HepG2 (cell line): ENCODE measurements at regions not wholly inside any gene's neighbourhood (a gene's known extent, or its start where the extent isn't known, plus 50 kb on each side); places are given as distances from the start of the nearest gene placed in this dataset.

Experiments used
- ATAC-seq: fragments of 200-7000 bp; cut with Tn5 transposase; 3 replicates; pipeline ENCODE4 v1.9.1; 2020; ENCODE audit warnings: mild to moderate bottlenecking, moderate library complexity
- BruUV-seq: library from RNA; stranded (reverse); fragments of 400-500 nt; replicated peaks from 2 replicates; lab custom pipeline; 2021; lab: Mats Ljungman, UMichigan
- CTCF ChIA-PET: fragments of 300-600 bp; formaldehyde crosslinking; extraction: SDS; loops from one replicate; lab custom pipeline; 2021; ENCODE audit warnings: low total read pairs, inconsistent platforms, low intra/inter-chr PET ratio; lab: Yijun Ruan, JAX
- POLR2A ChIA-PET: fragments of 350-600 bp; sonication (Branson Sonifier 250); formaldehyde crosslinking; loops from one replicate; lab custom pipeline; 2020; ENCODE audit warnings: antibody characterized with exemption, inconsistent platforms; lab: Yijun Ruan, JAX
- DNase-seq: peaks from one replicate; pipeline ENCODE4 v3.0.0-alpha.2; 2015; ENCODE audit warnings: low spot score
- FAIRE-seq: peaks from 3 replicates; lab custom pipeline; 2011; peaks lifted over from hg19 to GRCh38; lab: Jason Lieb, UNC
- H2AFZ ChIP-seq: one replicate; pipeline ENCODE4 v1.6.1; 2011; ENCODE audit warnings: low read length, inconsistent platforms
- H3K27ac ChIP-seq: fragments of 300-600 bp; 3 replicates; pipeline ENCODE4 v1.8.0; 2011; ENCODE audit warnings: mixed run types, mild to moderate bottlenecking, mixed read lengths, low read length, inconsistent platforms; ENCODE audit not compliant: insufficient read depth; ENCODE audit errors: extremely low read length
- H3K27me3 ChIP-seq, 2 experiments: fragments of 200-600 bp in 1 of 2; 2 replicates in 1 of 2; 3 replicates in 1 of 2; pipeline versions ENCODE4 v1.6.0 to v1.8.0; 2011; ENCODE audit warnings: low read length in 2 of 2, mild to moderate bottlenecking in 2 of 2, moderate library complexity in 2 of 2, inconsistent platforms in 1 of 2; ENCODE audit not compliant: insufficient read depth in 2 of 2, control insufficient read depth in 1 of 2
- H3K36me3 ChIP-seq, 2 experiments: fragments of 200-600 bp in 1 of 2; replicated peaks in 1 of 2; 2 replicates in 1 of 2; 3 replicates in 1 of 2; pipeline versions ENCODE4 v1.5.1 to v1.8.0; 2011; ENCODE audit warnings: low read length in 2 of 2, inconsistent platforms in 1 of 2; ENCODE audit not compliant: insufficient read depth in 2 of 2, control insufficient read depth in 1 of 2
- H3K4me1 ChIP-seq: 2 replicates; pipeline ENCODE4 v1.5.1; 2012; ENCODE audit warnings: low read length, inconsistent platforms; ENCODE audit not compliant: insufficient read depth
- H3K4me2 ChIP-seq: 2 replicates; pipeline ENCODE4 v1.6.0; 2011; ENCODE audit warnings: low read depth, low read length, inconsistent platforms
- H3K4me3 ChIP-seq, 3 experiments: fragments of 200-600 bp in 1 of 3; sonication (generic), shearing (Covaris generic) in 1 of 3; replicated peaks in 1 of 3; 2 replicates each; pipeline ENCODE4 v1.5.1; 2011 to 2016; ENCODE audit warnings: low read length in 3 of 3, inconsistent platforms in 2 of 3, low read depth in 2 of 3, mild to moderate bottlenecking in 2 of 3, control low read depth in 1 of 3, mixed read lengths in 1 of 3; ENCODE audit not compliant: insufficient read depth in 1 of 3
- H3K79me2 ChIP-seq: one replicate; pipeline ENCODE4 v1.6.1; 2011; ENCODE audit warnings: low read length, inconsistent platforms; ENCODE audit not compliant: insufficient read depth
- H3K9ac ChIP-seq: 2 replicates; pipeline ENCODE4 v1.6.0; 2011; ENCODE audit warnings: mild to moderate bottlenecking, low read depth, low read length, inconsistent platforms; ENCODE audit not compliant: insufficient read depth
- H3K9me3 ChIP-seq: 2 replicates; pipeline ENCODE4 v1.5.1; 2012; ENCODE audit warnings: mild to moderate bottlenecking, low read length
- H4K20me1 ChIP-seq: 2 replicates; pipeline ENCODE4 v1.6.0; 2011; ENCODE audit warnings: inconsistent platforms, mild to moderate bottlenecking, low read length, moderate library complexity; ENCODE audit not compliant: insufficient read depth
- AKNA ChIP-seq: sonication (generic); formaldehyde crosslinking; IDR thresholded peaks from 2 replicates; pipeline ENCODE4 v1.4.0; 2020; ENCODE audit warnings: missing genetic modification reagents, borderline replicate concordance
- CBFB ChIP-seq: sonication (generic); formaldehyde crosslinking; IDR thresholded peaks from 2 replicates; pipeline ENCODE4 v1.4.0; 2020; ENCODE audit warnings: missing genetic modification reagents
- GZF1 ChIP-seq: sonication (generic); formaldehyde crosslinking; IDR thresholded peaks from 2 replicates; pipeline ENCODE4 v1.5.1; 2020; ENCODE audit warnings: mild to moderate bottlenecking, missing genetic modification reagents
- HNRNPUL1 ChIP-seq: fragments of 200-400 bp; formaldehyde crosslinking; IDR thresholded peaks from 2 replicates; pipeline ENCODE4 v1.6.1; 2017; ENCODE audit warnings: low read depth, mild to moderate bottlenecking, low read length, moderate library complexity
- ISL2 ChIP-seq: sonication (generic); formaldehyde crosslinking; IDR thresholded peaks from 2 replicates; pipeline ENCODE4 v1.5.0; 2020; ENCODE audit warnings: missing genetic modification reagents
- PPARG ChIP-seq: conservative IDR thresholded peaks from 2 replicates; pipeline ENCODE4 v1.6.1; 2016; ENCODE audit warnings: missing biosample characterization, missing genetic modification reagents
- PRMT3 ChIP-seq: sonication (generic); formaldehyde crosslinking; IDR thresholded peaks from 2 replicates; pipeline ENCODE4 v1.8.1; 2022; ENCODE audit warnings: low read depth, mild to moderate bottlenecking, moderate library complexity, missing genetic modification reagents, borderline replicate concordance
- RFX5 ChIP-seq: IDR thresholded peaks from 2 replicates; pipeline ENCODE4 v1.6.1; 2011; ENCODE audit warnings: low read depth, low read length, improper control_type of control experiment
- SIN3A ChIP-seq: IDR thresholded peaks from 2 replicates; pipeline ENCODE4 v1.6.1; 2011; ENCODE audit warnings: low read depth, mild to moderate bottlenecking, control low read depth, low read length, borderline replicate concordance
- SMAD1 ChIP-seq: sonication (generic); formaldehyde crosslinking; IDR thresholded peaks from 2 replicates; pipeline ENCODE4 v1.4.0; 2020; ENCODE audit warnings: missing genetic modification reagents, low read depth, mild to moderate bottlenecking, borderline replicate concordance
- TEF ChIP-seq: sonication (generic); formaldehyde crosslinking; IDR thresholded peaks from 2 replicates; pipeline ENCODE4 v1.5.0; 2020; ENCODE audit warnings: missing genetic modification reagents
- ZBTB39 ChIP-seq: sonication (generic); formaldehyde crosslinking; IDR thresholded peaks from 2 replicates; pipeline ENCODE4 v1.5.0; 2020; ENCODE audit warnings: missing genetic modification reagents
- ZFP82 ChIP-seq: sonication (generic); formaldehyde crosslinking; IDR thresholded peaks from 2 replicates; pipeline ENCODE4 v1.5.1; 2020; ENCODE audit warnings: mild to moderate bottlenecking, missing genetic modification reagents, borderline replicate concordance
- ZNF138 ChIP-seq: sonication (generic); formaldehyde crosslinking; IDR thresholded peaks from 2 replicates; pipeline ENCODE4 v1.5.0; 2020; ENCODE audit warnings: mild to moderate bottlenecking, low read depth, missing genetic modification reagents
- ZNF235 ChIP-seq: sonication (generic); formaldehyde crosslinking; IDR thresholded peaks from 2 replicates; pipeline ENCODE4 v1.8.1; 2023; ENCODE audit warnings: mild to moderate bottlenecking, missing genetic modification reagents, borderline replicate concordance
- ZNF781 ChIP-seq: sonication (generic); formaldehyde crosslinking; IDR thresholded peaks from 2 replicates; pipeline ENCODE4 v1.5.1; 2020; ENCODE audit warnings: borderline replicate concordance, mild to moderate bottlenecking, missing genetic modification reagents; ENCODE audit errors: not compliant biosample characterization
- WGBS: methylation state at CpG from one replicate; pipeline ENCODE4 v1.1.6; 2017; ENCODE audit warnings: low lambda C conversion rate; 5-methylcytosine and 5-hydroxymethylcytosine counted together
- in situ Hi-C: cut with HindIII; loops from 2 replicates; pipeline ENCODE4 v1.10.0; 2017; ENCODE audit warnings: low pct_unique_long_range_greater_than_20kb; ENCODE audit not compliant: extremely low pct_ligation_motif_present
- intact Hi-C: fragments of 100-400 bp; cut with micrococcal nuclease; formaldehyde crosslinking; loops from one replicate; pipeline ENCODE4 v1.10.0; 2022; ENCODE audit not compliant: unreplicated experiment
- TF ChIP-seq, protein P1 (sequence below): sonication (generic); formaldehyde crosslinking; IDR thresholded peaks from 2 replicates; pipeline ENCODE4 v1.5.0; 2020; ENCODE audit warnings: missing genetic modification reagents, mild to moderate bottlenecking, borderline replicate concordance

DNA sequence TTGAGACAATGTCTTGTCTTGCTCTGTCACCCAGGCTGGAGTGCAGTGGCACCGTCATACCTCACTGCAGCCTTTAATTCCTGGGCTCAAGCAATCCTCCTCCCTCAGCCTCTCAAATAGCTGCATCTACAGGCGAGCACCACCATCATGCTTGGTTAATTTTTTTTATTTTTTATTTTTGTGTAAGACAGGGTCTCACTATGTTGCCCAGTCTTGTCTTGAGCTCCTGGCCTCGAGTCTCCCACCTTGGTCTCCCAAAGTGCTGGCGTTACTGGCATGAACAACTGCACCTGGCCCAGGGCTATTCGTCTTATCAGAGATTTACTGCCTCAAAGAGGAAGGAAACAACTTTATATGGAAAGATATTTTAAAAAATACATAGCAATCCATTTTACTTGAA lies 102.8 kb upstream of the NUPR2 start (continued):
- no peak for TF ChIP-seq ZNF138 (CRISPR knock-in tag)
- no peak for TF ChIP-seq GZF1 (CRISPR knock-in tag)
- TF ChIP-seq SIN3A: no peak
- TF ChIP-seq ZNF781: no peak
- TF ChIP-seq HNRNPUL1: no peak
- TF ChIP-seq, protein P1, sequence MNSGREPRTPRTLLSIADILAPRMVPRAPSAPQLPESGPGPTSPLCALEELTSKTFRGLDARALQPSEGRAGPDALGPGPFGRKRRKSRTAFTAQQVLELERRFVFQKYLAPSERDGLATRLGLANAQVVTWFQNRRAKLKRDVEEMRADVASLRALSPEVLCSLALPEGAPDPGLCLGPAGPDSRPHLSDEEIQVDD (CRISPR knock-in tag): no peak
- no peak for TF ChIP-seq CBFB
- no peak for TF ChIP-seq SMAD1 (CRISPR knock-in tag)

DNA sequence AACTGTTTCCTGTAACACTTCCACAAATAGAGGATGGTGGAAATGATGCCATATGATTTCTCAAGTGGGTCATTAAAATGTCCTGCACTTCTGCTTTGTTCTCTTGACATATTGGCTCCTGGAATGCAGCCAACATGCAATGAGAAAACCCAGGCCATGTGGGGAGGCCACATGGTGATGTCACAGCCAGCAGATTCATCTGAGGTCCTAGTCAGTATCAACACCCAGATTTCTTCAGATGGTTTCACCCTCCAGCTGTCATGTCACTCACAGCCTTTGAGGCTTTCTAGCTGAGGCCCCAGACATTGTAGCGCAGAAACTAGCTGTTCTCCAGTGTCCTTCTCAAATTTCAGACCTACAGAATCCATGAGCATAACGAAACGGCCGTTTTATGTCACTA lies 102.3 kb upstream of the NUPR2 start:
- Histone ChIP-seq H3K9ac (no peak overlapping the region), H3K36me3 (no peaks in the 10 kb centered on the region), H3K27ac (no peak overlapping the region), H3K4me2 (no peak overlapping the region), H3K4me3 (no peak overlapping the region), H2AFZ (no peak overlapping the region), H3K4me1 (no peaks in the 10 kb centered on the region), H3K9me3 (peaks cover 13% of the 10 kb centered on the region), H4K20me1 (no peaks in the 10 kb centered on the region), H3K27me3 (no peaks in the 10 kb centered on the region), H3K79me2 (no peaks in the 10 kb centered on the region)
- no peak for DNase-seq
- in situ Hi-C loops: no loop called here
- no peak for FAIRE-seq
- 0% methylated on average over 4 of the region's 4 CpGs for WGBS
- intact Hi-C loops: no loop called here
- ChIA-PET CTCF (no interaction called here), POLR2A (no interaction called here)
- no TSS peak for BruUV-seq
- ATAC-seq: no peak
- TF ChIP-seq PPARG (CRISPR knock-in tag) (no peak), ZFP82 (no peak), ZNF235 (CRISPR knock-in tag) (no peak), AKNA (no peak), ZBTB39 (CRISPR knock-in tag) (no peak), PRMT3 (CRISPR knock-in tag) (no peak), ISL2 (no peak), RFX5 (no peak), TEF (CRISPR knock-in tag) (no peak)
